Neuronal stem cell (in vitro differentiated cells): ENCODE measurements at regions not wholly inside any gene's neighbourhood (a gene's known extent, or its start where the extent isn't known, plus 50 kb on each side); places are given as distances from the start of the nearest gene placed in this dataset.

Source experiments
- DNase-seq: peaks from one replicate; pipeline ENCODE4 v3.0.0-alpha.2; 2013; ENCODE audit warnings: low spot score
- H2AFZ ChIP-seq: one replicate; pipeline ENCODE4 v1.6.1; 2013; ENCODE audit warnings: mild to moderate bottlenecking, low read length, inconsistent platforms
- H2AK5ac ChIP-seq: 2 replicates; pipeline ENCODE4 v1.6.1; 2013; ENCODE audit warnings: low read depth, mild to moderate bottlenecking, inconsistent platforms, low read length, moderate library complexity, mixed read lengths
- H2BK120ac ChIP-seq: 2 replicates; pipeline ENCODE4 v1.6.1; 2013; ENCODE audit warnings: low read depth, mild to moderate bottlenecking, inconsistent platforms, low read length, moderate library complexity, mixed read lengths
- H2BK12ac ChIP-seq: one replicate; pipeline ENCODE4 v1.6.1; 2013; ENCODE audit warnings: low read length, inconsistent platforms
- H2BK15ac ChIP-seq: 2 replicates; pipeline ENCODE4 v1.6.1; 2013; ENCODE audit warnings: mild to moderate bottlenecking, low read length, inconsistent platforms, mixed read lengths
- H2BK5ac ChIP-seq: one replicate; pipeline ENCODE4 v1.6.1; 2013; ENCODE audit warnings: inconsistent platforms, mild to moderate bottlenecking, low read length, moderate library complexity
- H3K14ac ChIP-seq: one replicate; pipeline ENCODE4 v1.6.1; 2013; ENCODE audit warnings: low read length, inconsistent platforms
- H3K18ac ChIP-seq: 2 replicates; pipeline ENCODE4 v1.6.1; 2013; ENCODE audit warnings: low read length, inconsistent platforms
- H3K23ac ChIP-seq: 2 replicates; pipeline ENCODE4 v1.6.1; 2013; ENCODE audit warnings: low read depth, mild to moderate bottlenecking, mixed read lengths, low read length, inconsistent platforms; ENCODE audit not compliant: poor library complexity
- H3K27ac ChIP-seq: replicated peaks from 3 replicates; pipeline ENCODE4 v1.5.1; 2013; ENCODE audit warnings: low read length, inconsistent platforms
- H3K27me3 ChIP-seq, 3 experiments: 2 replicates each; pipeline ENCODE4 v1.6.1; 2013; ENCODE audit warnings: low read length in 3 of 3, mild to moderate bottlenecking in 2 of 3, inconsistent platforms in 1 of 3, low read depth in 1 of 3, mixed read lengths in 1 of 3, moderate library complexity in 1 of 3; ENCODE audit not compliant: control insufficient read depth in 3 of 3, insufficient read depth in 3 of 3
- H3K36me3 ChIP-seq, 2 donors: replicated peaks in 1 of 2; 2 replicates each; pipeline ENCODE4 v1.6.1; 2013; ENCODE audit warnings: low read length in 2 of 2; ENCODE audit not compliant: control insufficient read depth in 2 of 2, insufficient read depth in 2 of 2
- H3K4ac ChIP-seq: 2 replicates; pipeline ENCODE4 v1.6.1; 2013; ENCODE audit warnings: inconsistent platforms, mild to moderate bottlenecking, low read length, moderate library complexity
- H3K4me1 ChIP-seq, 2 donors: 1 replicate in 1 of 2; 2 replicates in 1 of 2; pipeline ENCODE4 v1.6.1; 2013; ENCODE audit warnings: low read length in 2 of 2, low read depth in 1 of 2; ENCODE audit not compliant: control insufficient read depth in 2 of 2, insufficient read depth in 1 of 2
- H3K4me2 ChIP-seq: one replicate; pipeline ENCODE4 v1.6.1; 2013; ENCODE audit warnings: mild to moderate bottlenecking, low read length, inconsistent platforms; ENCODE audit not compliant: insufficient read depth, poor library complexity, severe bottlenecking
- H3K4me3 ChIP-seq, 2 donors: 2 replicates each; pipeline ENCODE4 v1.5.1; 2013; ENCODE audit warnings: low read length in 2 of 2, mild to moderate bottlenecking in 2 of 2, inconsistent platforms in 1 of 2, moderate library complexity in 1 of 2
- H3K79me1 ChIP-seq: one replicate; pipeline ENCODE4 v1.6.1; 2013; ENCODE audit warnings: low read depth, mild to moderate bottlenecking, inconsistent platforms, low read length, moderate library complexity
- H3K9ac ChIP-seq: one replicate; pipeline ENCODE4 v1.6.1; 2013; ENCODE audit warnings: mild to moderate bottlenecking, low read depth, low read length, inconsistent platforms; ENCODE audit not compliant: poor library complexity
- H3K9me3 ChIP-seq, 2 donors: replicated peaks in 1 of 2; 2 replicates each; pipeline versions ENCODE3 to v1.6.1; 2013; ENCODE audit warnings: low read length in 2 of 2, mild to moderate bottlenecking in 2 of 2, inconsistent platforms in 1 of 2, low read depth in 1 of 2, mixed read lengths in 1 of 2, moderate library complexity in 1 of 2; ENCODE audit not compliant: control insufficient read depth in 2 of 2, insufficient read depth in 1 of 2
- H4K8ac ChIP-seq: one replicate; pipeline ENCODE4 v1.6.1; 2013; ENCODE audit warnings: low read depth, mild to moderate bottlenecking, inconsistent platforms, low read length, moderate library complexity
- H4K91ac ChIP-seq: one replicate; pipeline ENCODE4 v1.6.1; 2013; ENCODE audit warnings: low read length, low read depth, mild to moderate bottlenecking, inconsistent platforms; ENCODE audit not compliant: poor library complexity
- WGBS, 2 donors: extraction: QIAGEN DNeasy Blood & Tissue Kit; methylation state at CpG; one replicate each; pipeline ENCODE4 v1.1.7; 2013; ENCODE audit warnings: missing lambda C conversion rate in 2 of 2, mixed read lengths in 1 of 2; ENCODE audit not compliant: insufficient read length in 2 of 2, insufficient replicate concordance in 1 of 2; ENCODE audit errors: extremely low coverage in 2 of 2; 5-methylcytosine and 5-hydroxymethylcytosine counted together

DNA sequence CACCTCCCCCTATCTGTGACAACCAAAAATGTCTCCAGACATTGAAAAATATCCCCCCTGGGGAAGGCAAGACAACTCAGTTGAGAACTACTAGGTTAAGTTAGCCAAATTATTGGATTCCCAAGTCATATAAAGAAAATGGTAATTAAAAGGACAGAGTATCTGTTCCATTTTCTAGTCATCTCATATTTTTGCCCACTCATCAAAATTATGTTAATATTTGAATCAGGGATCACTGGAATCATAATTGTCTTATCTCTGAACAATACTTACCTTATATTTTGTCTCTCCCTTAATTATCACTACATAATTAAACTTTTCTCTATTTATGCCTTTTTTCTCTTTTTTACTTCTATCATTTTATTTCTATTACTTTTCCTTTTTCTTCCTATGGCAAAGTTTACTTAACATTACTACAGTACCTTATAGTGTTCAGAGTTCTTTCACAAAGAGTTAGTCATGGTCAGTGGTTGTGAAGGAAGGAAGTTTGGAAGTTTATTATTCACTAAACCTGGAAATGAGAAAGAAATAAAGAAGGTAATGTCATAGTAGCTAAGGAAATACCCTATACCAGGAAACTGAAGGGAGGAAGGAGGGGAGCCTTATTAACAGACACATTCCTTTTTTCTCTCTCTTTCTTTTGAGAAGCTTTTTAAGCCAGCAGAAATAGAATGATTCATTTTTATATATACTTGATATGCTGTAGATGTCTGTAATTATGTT is 332.9 kb downstream of the COL12A1 start:
- Histone ChIP-seq H3K79me1 (no peaks in the 10 kb centered on the region), H2AK5ac (no peak overlapping the region), H3K23ac (no peak overlapping the region), H2BK15ac (no peak overlapping the region), H2BK5ac (no peak overlapping the region), H3K14ac (no peak overlapping the region), H3K4me3 (no peak overlapping the region), H3K27ac (no peak overlapping the region), H3K36me3 (no peaks in the 10 kb centered on the region), H2BK12ac (no peak overlapping the region), H2BK120ac (no peak overlapping the region), H3K4me2 (no peak overlapping the region), H3K27me3 (no peaks in the 10 kb centered on the region), H4K8ac (no peak overlapping the region), H4K91ac (no peak overlapping the region), H3K4me1 (no peaks in the 10 kb centered on the region), H3K18ac (no peak overlapping the region), H2AFZ (no peak overlapping the region), H3K9me3 (no peaks in the 10 kb centered on the region), H3K9ac (no peak overlapping the region), H3K4ac (no peak overlapping the region)
- DNase-seq, result no peak

DNA sequence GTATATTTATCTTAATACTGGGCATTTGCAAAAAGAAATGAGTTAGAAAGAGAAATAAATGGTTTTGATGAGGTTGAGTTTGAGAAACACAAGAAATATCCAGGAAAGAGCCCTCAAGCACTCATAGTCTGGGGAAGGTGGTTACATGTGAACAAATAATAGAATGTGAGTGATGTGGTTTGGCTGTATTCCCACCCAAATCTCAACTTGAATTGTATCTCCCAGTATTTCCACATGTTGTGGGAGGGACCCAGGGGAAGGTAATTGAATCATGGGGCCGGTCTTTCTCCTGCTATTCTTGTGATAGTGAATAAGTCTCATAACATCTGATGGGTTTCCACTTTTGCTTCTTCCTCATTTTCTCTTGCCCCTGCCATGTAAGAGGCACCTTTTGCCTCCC is 334.1 kb downstream of the COL12A1 start:
- Histone ChIP-seq H4K91ac (no peak overlapping the region), H2BK15ac (no peak overlapping the region), H4K8ac (no peak overlapping the region), H2BK120ac (no peak overlapping the region), H3K9ac (no peak overlapping the region), H3K4me2 (no peak overlapping the region), H3K27ac (no peak overlapping the region), H3K14ac (no peak overlapping the region), H2BK5ac (no peak overlapping the region), H2AFZ (no peak overlapping the region), H3K27me3 (no peaks in the 10 kb centered on the region), H3K4ac (no peak overlapping the region), H3K79me1 (no peaks in the 10 kb centered on the region), H3K4me3 (no peak overlapping the region), H2AK5ac (no peak overlapping the region), H3K23ac (no peak overlapping the region), H3K36me3 (no peaks in the 10 kb centered on the region), H3K9me3 (no peaks in the 10 kb centered on the region), H3K18ac (no peak overlapping the region), H3K4me1 (no peaks in the 10 kb centered on the region), H2BK12ac (no peak overlapping the region)
- WGBS, 2 donors, result no CpG with 5 or more reads among the region's 1 CpG
- no peak for DNase-seq

DNA sequence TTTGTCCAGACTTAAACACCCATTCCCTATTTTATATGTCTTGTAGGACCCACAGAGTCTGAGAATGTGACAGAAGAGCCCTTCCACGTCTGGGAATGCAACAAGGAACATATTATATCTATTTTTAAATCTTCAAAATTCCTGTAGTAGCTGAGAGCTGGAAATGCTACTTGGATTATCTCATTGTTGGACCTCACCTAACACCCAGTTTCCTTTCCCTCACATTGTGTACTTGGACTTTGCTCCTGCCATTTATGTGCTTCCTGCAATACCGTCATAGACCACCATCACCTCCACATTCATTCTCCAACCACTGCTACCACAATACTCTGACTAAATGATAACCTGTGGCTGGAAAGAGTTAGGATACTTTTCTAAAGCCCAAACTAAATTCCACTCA is 335.4 kb downstream of the COL12A1 start:
- WGBS, 2 donors, result no CpG with 5 or more reads among the region's 2 CpGs
- no peak overlapping the region for H2AK5ac ChIP-seq
- no peak overlapping the region for H2BK5ac ChIP-seq

DNA sequence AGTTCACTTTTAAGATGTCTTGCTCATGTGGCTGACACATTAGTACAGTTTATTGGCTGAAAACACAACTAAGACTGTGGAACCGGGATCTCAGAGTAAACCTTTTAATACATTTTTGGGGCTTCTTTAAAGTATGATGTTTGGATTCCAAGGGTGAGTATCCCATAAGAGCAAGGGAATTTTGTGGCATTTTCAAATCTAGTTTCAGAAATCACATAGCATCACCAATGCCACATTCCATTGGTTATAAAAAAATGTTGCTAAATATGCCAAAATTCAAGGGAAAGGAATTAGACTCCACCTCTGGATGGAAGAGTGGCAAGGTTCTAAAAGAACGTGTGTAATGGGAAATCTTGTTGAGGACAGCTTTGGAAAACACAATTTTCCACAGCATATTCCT is 338.6 kb downstream of the COL12A1 start:
- no CpG with 5 or more reads among the region's 2 CpGs for WGBS, 2 donors
- Histone ChIP-seq H3K4me2 (no peak overlapping the region), H3K14ac (no peak overlapping the region), H3K9me3 (no peaks in the 10 kb centered on the region), H3K4ac (no peak overlapping the region), H3K27me3 (no peaks in the 10 kb centered on the region), H3K36me3 (no peaks in the 10 kb centered on the region), H3K18ac (no peak overlapping the region), H3K9ac (no peak overlapping the region), H3K79me1 (no peaks in the 10 kb centered on the region), H2AFZ (no peak overlapping the region), H2BK120ac (no peak overlapping the region), H2BK15ac (no peak overlapping the region), H3K23ac (no peak overlapping the region), H2BK5ac (no peak overlapping the region), H2BK12ac (no peak overlapping the region), H3K4me1 (no peaks in the 10 kb centered on the region), H4K91ac (no peak overlapping the region), H3K4me3 (no peak overlapping the region), H4K8ac (no peak overlapping the region), H3K27ac (no peak overlapping the region), H2AK5ac (no peak overlapping the region)
- DNase-seq, result no peak

More for the DNA sequence above, 335.4 kb downstream of the COL12A1 start:
- no peak overlapping the region for H3K23ac ChIP-seq
- no peak overlapping the region for H4K91ac ChIP-seq
- no peak overlapping the region for H3K14ac ChIP-seq
- H2BK12ac ChIP-seq, result no peak overlapping the region
- H3K79me1 ChIP-seq, result no peaks in the 10 kb centered on the region
- H3K4me1 ChIP-seq, result no peaks in the 10 kb centered on the region
- H2AFZ ChIP-seq, result no peak overlapping the region
- no peak overlapping the region for H2BK15ac ChIP-seq
- H3K4me3 ChIP-seq, result no peak overlapping the region
- H2BK120ac ChIP-seq, result no peak overlapping the region
- H4K8ac ChIP-seq, result no peak overlapping the region
- H3K36me3 ChIP-seq, result no peaks in the 10 kb centered on the region
- no peak overlapping the region for H3K9ac ChIP-seq
- H3K4me2 ChIP-seq, result no peak overlapping the region
- H3K27ac ChIP-seq, result no peak overlapping the region
- no peaks in the 10 kb centered on the region for H3K27me3 ChIP-seq
- H3K4ac ChIP-seq, result no peak overlapping the region
- no peak overlapping the region for H3K18ac ChIP-seq
- no peaks in the 10 kb centered on the region for H3K9me3 ChIP-seq
- no peak for DNase-seq
